Ectodermal cell (in vitro differentiated cells): ENCODE measurements at regions not wholly inside any gene's neighbourhood (a gene's known extent, or its start where the extent isn't known, plus 50 kb on each side); places are given as distances from the start of the nearest gene placed in this dataset.

Experiments
- H3K27ac ChIP-seq: 2 replicates; pipeline ENCODE4 v1.7.0; 2013; ENCODE audit warnings: mild to moderate bottlenecking, low read depth, low read length; ENCODE audit not compliant: insufficient read depth, poor library complexity, severe bottlenecking
- H3K27me3 ChIP-seq: 2 replicates; pipeline ENCODE4 v1.7.0; 2013; ENCODE audit warnings: mild to moderate bottlenecking, low read length; ENCODE audit not compliant: insufficient read depth, control insufficient read depth, poor library complexity, severe bottlenecking
- H3K36me3 ChIP-seq: one replicate; pipeline ENCODE4 v1.7.0; 2013; ENCODE audit warnings: low read length; ENCODE audit not compliant: control insufficient read depth, insufficient read depth
- H3K4me1 ChIP-seq: one replicate; pipeline ENCODE4 v1.7.0; 2013; ENCODE audit warnings: low read length; ENCODE audit not compliant: control insufficient read depth, insufficient read depth
- H3K4me3 ChIP-seq: 2 replicates; pipeline ENCODE4 v1.7.0; 2013; ENCODE audit warnings: low read depth, low read length, control low read depth; ENCODE audit not compliant: insufficient read depth
- H3K9me3 ChIP-seq: 2 replicates; pipeline ENCODE4 v1.7.0; 2013; ENCODE audit warnings: mild to moderate bottlenecking, low read length, moderate library complexity; ENCODE audit not compliant: control insufficient read depth
- WGBS, 2 experiments: methylation state at CpG; one replicate each; pipeline ENCODE4 v1.1.7; 2013; ENCODE audit warnings: missing lambda C conversion rate in 2 of 2; 5-methylcytosine and 5-hydroxymethylcytosine counted together

GRCh38 chr17:5812590-5812989 is 228.3 kb upstream of the NLRP1 start:
- peaks cover 4% of the 10 kb centered on the region for H3K4me1 ChIP-seq
- no peak overlapping the region for H3K27ac ChIP-seq
- H3K4me3 ChIP-seq = no peak overlapping the region
- no peaks in the 10 kb centered on the region for H3K36me3 ChIP-seq
- H3K9me3 ChIP-seq = no peaks in the 10 kb centered on the region
- H3K27me3 ChIP-seq = no peaks in the 10 kb centered on the region
- 94% methylated on average over 5 of the region's 5 CpGs for WGBS, 2 experiments

- H3K9me3 ChIP-seq = no peaks in the 10 kb centered on the region
- H3K27me3 ChIP-seq = no peaks in the 10 kb centered on the region
- 52 to 63% methylated on average over 1 to 2 of the region's 2 CpGs for WGBS, 2 experiments
- no peak overlapping the region for H3K27ac ChIP-seq
- no peak overlapping the region for H3K4me3 ChIP-seq
- H3K36me3 ChIP-seq = no peaks in the 10 kb centered on the region
- peaks cover 4% of the 10 kb centered on the region for H3K4me1 ChIP-seq
These were observed 229.0 kb upstream of the NLRP1 start for GRCh38 chr17:5813357-5813756.

GRCh38 chr17:5815396-5815795 is 231.1 kb upstream of the NLRP1 start:
- Histone ChIP-seq H3K4me3 (no peak overlapping the region), H3K27me3 (no peaks in the 10 kb centered on the region), H3K27ac (no peak overlapping the region), H3K4me1 (peaks cover 4% of the 10 kb centered on the region), H3K36me3 (no peaks in the 10 kb centered on the region), H3K9me3 (no peaks in the 10 kb centered on the region)
- WGBS, 2 experiments = 92 to 93% methylated on average over 5 of the region's 5 CpGs

- Histone ChIP-seq H3K27me3 (no peaks in the 10 kb centered on the region), H3K4me1 (peaks cover 4% of the 10 kb centered on the region), H3K36me3 (no peaks in the 10 kb centered on the region), H3K9me3 (no peaks in the 10 kb centered on the region), H3K4me3 (no peak overlapping the region), H3K27ac (no peak overlapping the region)
- WGBS, 2 experiments = 78 to 82% methylated on average over 8 of the region's 8 CpGs
These were observed 232.3 kb upstream of the NLRP1 start for GRCh38 chr17:5816491-5817070.

GRCh38 chr17:5817475-5818395 is 233.4 kb upstream of the NLRP1 start:
- H3K4me3 ChIP-seq = no peak overlapping the region
- no peaks in the 10 kb centered on the region for H3K36me3 ChIP-seq
- no peak overlapping the region for H3K27ac ChIP-seq
- H3K4me1 ChIP-seq = peaks cover 4% of the 10 kb centered on the region
- H3K9me3 ChIP-seq = no peaks in the 10 kb centered on the region
- 91 to 92% methylated on average over 4 of the region's 4 CpGs for WGBS, 2 experiments
- H3K27me3 ChIP-seq = no peaks in the 10 kb centered on the region

- WGBS, 2 experiments = 92 to 94% methylated on average over 2 of the region's 2 CpGs
- Histone ChIP-seq H3K9me3 (no peaks in the 10 kb centered on the region), H3K4me3 (no peak overlapping the region), H3K27me3 (no peaks in the 10 kb centered on the region), H3K4me1 (no peaks in the 10 kb centered on the region), H3K36me3 (no peaks in the 10 kb centered on the region), H3K27ac (no peak overlapping the region)
These were observed 235.1 kb upstream of the NLRP1 start for GRCh38 chr17:5819396-5819795.

GRCh38 chr17:5819921-5820685 is 235.8 kb upstream of the NLRP1 start:
- H3K36me3 ChIP-seq = no peaks in the 10 kb centered on the region
- WGBS, 2 experiments = 87% methylated on average over 13 of the region's 13 CpGs
- no peaks in the 10 kb centered on the region for H3K27me3 ChIP-seq
- no peaks in the 10 kb centered on the region for H3K4me1 ChIP-seq
- no peak overlapping the region for H3K4me3 ChIP-seq
- no peak overlapping the region for H3K27ac ChIP-seq
- no peaks in the 10 kb centered on the region for H3K9me3 ChIP-seq

GRCh38 chr17:5820721-5821456 is 236.6 kb upstream of the NLRP1 start:
- H3K36me3 ChIP-seq = no peaks in the 10 kb centered on the region
- H3K4me3 ChIP-seq = no peak overlapping the region
- no peaks in the 10 kb centered on the region for H3K27me3 ChIP-seq
- 87 to 89% methylated on average over 10 of the region's 10 CpGs for WGBS, 2 experiments
- H3K9me3 ChIP-seq = no peaks in the 10 kb centered on the region
- H3K27ac ChIP-seq = no peak overlapping the region
- H3K4me1 ChIP-seq = no peaks in the 10 kb centered on the region

- no peaks in the 10 kb centered on the region for H3K4me1 ChIP-seq
- no peaks in the 10 kb centered on the region for H3K9me3 ChIP-seq
- WGBS, 2 experiments = 64 to 68% methylated on average over 4 of the region's 4 CpGs
- no peak overlapping the region for H3K27ac ChIP-seq
- no peaks in the 10 kb centered on the region for H3K27me3 ChIP-seq
- no peak overlapping the region for H3K4me3 ChIP-seq
- H3K36me3 ChIP-seq = no peaks in the 10 kb centered on the region
These were observed 237.5 kb upstream of the NLRP1 start for GRCh38 chr17:5821803-5822202.
